Activated CD4-positive, alpha-beta T cell treated with anti-CD3 and anti-CD28 coated beads, Interleukin-2, amount 50 U/mL, for 24 hours (primary cell): ENCODE measurements at regions not wholly inside any gene's neighbourhood (a gene's known extent, or its start where the extent isn't known, plus 50 kb on each side); places are given as distances from the start of the nearest gene placed in this dataset.

Experiments
- DNase-seq, 2 donors: peaks; one replicate each; pipeline ENCODE4 v3.0.0-alpha.2; 2020; ENCODE audit warnings: low read depth in 1 of 2, low spot score in 1 of 2

DNA sequence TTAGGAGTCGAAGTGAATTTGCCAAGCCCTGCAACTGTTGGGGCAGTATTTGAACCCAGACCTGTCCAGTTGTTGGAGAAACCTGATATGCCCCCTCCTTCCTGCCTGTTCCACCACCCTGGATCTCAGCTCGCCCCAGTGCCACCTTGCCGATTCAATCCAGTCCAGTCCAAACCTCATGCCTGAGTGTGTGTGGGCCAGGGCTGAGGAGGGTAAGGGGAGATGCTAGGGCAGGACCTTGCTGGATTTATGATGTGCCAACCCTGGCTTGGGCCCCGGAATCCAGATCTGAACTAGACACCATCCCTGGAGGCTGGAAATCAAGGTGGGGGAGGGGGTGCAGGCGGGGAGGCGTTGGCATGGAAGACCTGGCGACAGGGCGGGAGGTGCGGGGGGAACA is 98.9 kb upstream of the WNT4 start:
- no peak for DNase-seq

GRCh38 chr1:22245100-22245650 is 102.3 kb upstream of the WNT4 start:
- DNase-seq = no peak

GRCh38 chr1:22245726-22246125 is 102.8 kb upstream of the WNT4 start:
- DNase-seq = no peak

- no peak for DNase-seq
Observed at GRCh38 chr1:22246755-22247480, 104.0 kb upstream of the WNT4 start.

DNA sequence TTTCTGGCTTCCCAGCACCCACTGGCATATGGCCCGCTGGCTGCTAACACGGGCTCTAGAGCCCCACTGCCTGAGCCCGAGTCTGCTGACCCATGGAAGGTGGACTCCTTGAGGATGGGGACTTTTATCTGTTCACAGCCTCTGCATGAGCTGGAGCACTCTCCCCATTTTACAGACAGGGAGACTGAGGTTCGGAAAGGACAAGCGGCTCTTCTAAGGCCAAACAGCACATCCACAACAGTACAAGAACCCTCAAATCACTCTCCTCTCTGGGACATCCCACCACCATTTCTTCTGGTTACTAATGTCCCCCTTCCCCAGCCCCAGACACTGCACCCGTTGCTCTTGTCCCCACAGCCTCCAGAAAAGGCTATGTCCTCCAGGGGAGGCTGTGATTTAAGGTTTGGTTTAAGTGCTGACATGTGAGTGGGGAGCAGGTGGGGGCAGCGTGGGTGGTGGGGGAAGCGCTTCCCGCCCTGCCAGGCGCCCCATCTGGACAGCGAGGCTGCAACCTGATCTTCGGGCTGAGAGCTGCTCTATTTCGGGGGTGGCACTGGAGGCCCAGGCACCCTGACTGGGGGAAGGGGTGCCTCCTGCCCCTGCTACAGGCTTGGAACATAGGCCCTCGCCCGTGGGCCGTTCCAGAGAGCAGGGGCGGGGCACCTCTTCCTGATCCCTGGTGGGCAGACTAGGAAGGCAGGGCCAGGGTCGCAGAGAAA is 104.8 kb upstream of the WNT4 start:
- DNase-seq = no peak

DNA sequence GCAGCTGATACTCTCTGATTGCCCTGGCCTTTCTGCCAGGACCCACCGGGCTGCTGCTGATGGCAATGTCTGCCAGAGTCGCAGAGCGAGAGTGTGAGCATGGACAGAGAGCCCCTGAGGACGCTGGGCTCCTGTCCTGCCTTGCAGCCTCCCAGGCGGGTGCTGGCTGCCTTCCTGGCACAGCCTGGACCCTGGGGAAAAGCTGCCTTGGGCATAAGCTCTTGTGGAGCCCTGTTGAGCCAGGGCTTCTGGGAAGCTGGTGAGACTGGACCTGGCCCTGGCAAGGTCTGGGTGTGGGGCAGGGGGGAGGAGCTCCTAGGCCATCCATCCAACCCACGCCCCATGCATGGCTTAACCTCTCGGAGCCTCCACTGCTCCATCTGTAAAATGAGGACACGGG is 105.8 kb upstream of the WNT4 start:
- DNase-seq = no peak

DNA sequence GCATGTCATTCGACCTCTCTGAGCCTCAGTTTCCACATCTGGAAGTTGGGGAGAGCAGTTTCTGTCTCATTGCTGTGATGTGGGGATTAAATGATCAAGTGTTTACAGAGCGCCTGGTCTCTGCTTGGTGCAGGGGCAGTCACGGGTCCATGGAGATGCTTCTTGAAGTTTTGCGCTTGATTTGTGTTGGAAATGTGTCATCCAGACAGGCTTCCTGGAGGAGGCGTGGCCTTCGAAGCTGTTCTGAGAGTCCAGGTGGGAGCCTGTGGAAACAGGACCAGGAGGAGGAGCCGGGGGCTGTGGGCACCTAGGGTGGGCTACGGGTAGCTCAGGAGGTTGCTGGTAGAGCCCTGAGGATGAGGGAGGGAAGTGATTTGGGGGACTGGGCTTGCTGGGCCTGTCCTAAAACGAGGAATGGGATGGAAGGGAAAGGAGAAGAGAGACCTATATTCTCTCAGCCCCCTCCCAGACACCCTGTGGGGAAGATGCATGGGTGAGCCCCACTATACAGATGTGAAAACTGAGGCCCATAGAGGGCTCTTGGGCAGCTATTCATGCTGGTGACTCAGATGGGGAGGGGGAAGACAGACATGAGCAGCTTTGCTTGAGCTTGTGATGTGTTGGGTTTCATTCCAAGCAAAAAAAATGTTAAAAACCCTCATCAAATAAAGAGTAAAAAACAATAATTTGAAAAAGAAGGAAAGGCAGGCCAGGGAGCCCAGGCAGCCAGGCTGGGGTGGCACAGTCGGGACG is 107.2 kb upstream of the WNT4 start:
- DNase-seq = no peak

DNA sequence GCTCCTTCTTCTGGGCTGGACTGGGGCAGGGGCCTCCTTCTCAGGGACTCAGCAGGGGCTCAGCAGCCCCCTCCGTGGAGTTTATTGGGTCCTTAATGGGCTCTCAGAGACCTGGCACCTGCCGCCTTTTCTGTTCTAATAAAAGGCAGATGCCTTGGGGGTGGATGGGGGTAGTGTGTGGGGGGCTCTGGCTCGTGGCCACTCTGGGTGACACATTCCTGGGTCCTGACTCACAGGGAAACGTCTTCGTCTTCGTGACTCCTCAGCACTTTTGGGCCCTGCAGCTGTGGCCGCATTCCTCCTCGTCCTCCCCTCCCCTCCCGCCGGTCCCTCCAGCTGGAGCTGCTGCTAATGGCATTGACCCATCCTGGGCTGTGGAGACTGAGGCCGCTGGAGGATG is 107.8 kb upstream of the WNT4 start:
- no peak for DNase-seq

DNA sequence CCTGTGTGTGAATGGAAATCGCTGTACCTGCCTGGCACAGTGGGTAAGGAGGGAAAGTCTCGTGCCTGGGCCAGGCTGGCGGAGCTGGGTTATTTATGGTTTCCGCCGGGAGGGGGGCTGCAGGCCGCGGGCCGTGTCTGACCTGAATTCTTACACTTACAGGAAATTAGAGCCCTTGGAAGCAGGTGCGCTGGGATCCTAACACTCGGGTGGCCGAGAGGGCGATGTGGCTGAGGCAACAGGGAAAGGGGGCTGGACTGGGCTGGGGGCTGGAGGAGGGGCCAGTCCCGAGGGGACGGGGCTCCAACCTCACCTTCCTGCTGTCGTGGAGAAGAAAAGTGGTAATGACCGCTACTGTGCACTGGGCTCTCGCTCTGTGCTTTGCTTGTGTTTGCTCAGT is 109.4 kb upstream of the WNT4 start:
- no peak for DNase-seq

- DNase-seq = no peak
Observed at GRCh38 chr1:22253012-22253790, 110.3 kb upstream of the WNT4 start.

- no peak for DNase-seq
Observed at GRCh38 chr1:22254756-22255155, 111.9 kb upstream of the WNT4 start.

- DNase-seq = no peak
Observed at GRCh38 chr1:22255341-22256212, 112.7 kb upstream of the WNT4 start.

- DNase-seq = no peak
Observed at GRCh38 chr1:22256213-22256512, 113.3 kb upstream of the WNT4 start.

GRCh38 chr1:22257290-22258275 is 114.7 kb upstream of the WNT4 start:
- no peak for DNase-seq

- no peak for DNase-seq
Observed at GRCh38 chr1:22258698-22259097, 115.8 kb upstream of the WNT4 start.

DNA sequence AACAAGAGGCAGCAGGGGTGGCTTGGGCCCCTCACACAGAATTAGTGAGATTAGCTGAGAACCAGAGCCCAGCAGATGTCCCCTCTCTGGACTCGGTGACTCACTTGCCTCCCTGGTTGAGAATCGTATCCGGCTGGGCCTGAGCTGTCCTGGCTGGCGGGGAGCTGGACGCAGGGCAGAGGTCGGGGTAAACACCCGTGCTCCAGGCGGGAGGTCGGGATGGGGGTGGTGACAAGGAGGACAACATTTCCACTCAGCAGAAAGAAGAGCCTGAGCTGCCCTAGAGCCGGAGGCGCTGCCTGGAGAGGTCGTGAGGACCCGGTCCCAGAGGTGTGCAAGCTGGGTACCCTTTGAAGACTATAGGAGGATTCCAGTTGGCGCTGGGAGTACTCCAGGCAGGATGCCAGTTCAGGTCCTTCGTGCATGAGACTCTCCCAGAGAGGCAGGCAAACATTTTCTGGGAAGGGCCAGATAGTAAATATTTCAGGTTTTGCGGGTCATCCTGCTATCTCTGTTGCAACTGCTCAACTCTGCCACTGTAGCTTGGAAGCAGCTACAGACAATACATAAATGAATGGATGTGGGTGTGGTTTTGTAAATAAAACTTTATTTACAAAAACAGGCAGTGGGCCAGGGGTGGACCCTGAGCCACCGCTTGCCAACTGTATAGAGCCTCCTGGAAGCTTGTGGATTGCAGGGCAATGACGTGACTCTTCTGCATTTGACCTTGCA is 116.8 kb upstream of the WNT4 start:
- DNase-seq = no peak

DNA sequence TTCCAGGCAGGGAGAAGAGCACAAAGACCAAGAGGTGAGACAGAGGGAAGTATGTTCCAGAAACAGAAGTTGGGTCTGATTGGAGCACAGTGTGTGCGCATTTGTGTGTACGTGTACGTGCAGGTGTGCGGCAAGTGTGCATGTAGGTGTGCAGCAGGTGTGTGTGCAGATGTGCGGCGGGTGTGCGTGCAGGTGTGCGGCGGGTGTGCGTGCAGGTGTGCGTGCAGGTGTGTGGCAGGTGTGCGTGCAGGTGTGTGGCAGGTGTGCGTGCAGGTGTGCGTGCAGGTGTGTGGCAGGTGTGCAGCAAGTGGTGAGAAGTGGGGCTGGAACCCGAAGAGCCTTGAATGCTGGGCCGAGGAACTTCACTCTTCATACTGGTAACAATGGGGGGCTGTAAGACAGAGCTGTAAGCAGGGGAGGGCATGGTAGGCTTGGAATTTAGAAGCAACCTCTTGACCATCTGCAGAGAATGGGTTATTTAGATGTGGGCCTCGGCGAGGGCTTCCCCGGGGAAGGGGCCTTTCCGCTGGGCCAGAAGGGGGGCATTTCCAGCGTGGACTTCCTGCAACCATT is 118.0 kb upstream of the WNT4 start:
- DNase-seq = no peak

- DNase-seq = no peak
Observed at GRCh38 chr1:22261580-22261979, 118.7 kb upstream of the WNT4 start.
